ENCODE measurements at regions not wholly inside any gene's neighbourhood (a gene's known extent, or its start where the extent isn't known, plus 50 kb on each side); places are given as distances from the start of the nearest gene placed in this dataset.

- Histone ChIP-seq H3K4me1 (ENCODE audit: control insufficient read depth, extremely low read depth, insufficient read depth, low read length) (no peaks in the 10 kb centered on the region), H3K27me3 (ENCODE audit: control insufficient read depth in 2 of 2, insufficient read depth in 2 of 2, low read length in 2 of 2) (no peaks in the 10 kb centered on the region), H3K4me2 (ENCODE audit: insufficient read depth, low read length) (no peak overlapping the region), H3K9me3 (replicated peaks; ENCODE audit: control insufficient read depth, insufficient read depth, low read length) (peaks cover 4% of the 10 kb centered on the region), H3K27ac (ENCODE audit: insufficient read depth, low read depth, low read length) (no peak overlapping the region), H3K36me3 (ENCODE audit: control insufficient read depth in 2 of 2, extremely low read depth in 1 of 2, insufficient read depth in 2 of 2, low read length in 2 of 2) (no peaks in the 10 kb centered on the region), H3K4me3 (replicated peaks in 1 of 3; ENCODE audit: insufficient read depth in 1 of 3, low read depth in 1 of 3, low read length in 3 of 3) (no peak overlapping the region), H3K79me2 (ENCODE audit: control insufficient read depth, insufficient read depth, low read length) (no peaks in the 10 kb centered on the region), H3K9me1 (replicated peaks; ENCODE audit: control insufficient read depth, extremely low read depth, insufficient read depth, low read length) (no peaks in the 10 kb centered on the region), H4K20me1 (replicated peaks; ENCODE audit: control insufficient read depth, extremely low read depth, insufficient read depth, low read length) (no peaks in the 10 kb centered on the region), H2AFZ (ENCODE audit: low read depth, low read length) (no peak overlapping the region), H3K9ac (replicated peaks; ENCODE audit: extremely low read depth, insufficient read depth, low read length) (no peak overlapping the region)
- intact Hi-C loops (cut with micrococcal nuclease) = no loop called here
- BruUV-seq (replicated peaks) = no TSS peak
- POLR2A ChIA-PET = no interaction called here
- FAIRE-seq (no peak), DNase-seq (ENCODE audit: low read depth, low spot score) (no peak)
- no peak for TF ChIP-seq FOS (IDR thresholded peaks at IDR 0.05; ENCODE audit: borderline replicate concordance, insufficient read depth, low read length)
- TF ChIP-seq EZH2 (IDR thresholded peaks at IDR 0.05; ENCODE audit: borderline replicate concordance, low read depth, low read length, severe bottlenecking) = no peak
- TF ChIP-seq JUN (IDR thresholded peaks at IDR 0.05; ENCODE audit: borderline replicate concordance, insufficient read depth, insufficient read length, low read depth) = no peak
- TF ChIP-seq MYC (IDR thresholded peaks at IDR 0.05; ENCODE audit: low read depth, low read length) = no peak
- no peak for TF ChIP-seq POLR2A (IDR thresholded peaks at IDR 0.05; ENCODE audit: low read depth, low read length)
- TF ChIP-seq, protein P1, sequence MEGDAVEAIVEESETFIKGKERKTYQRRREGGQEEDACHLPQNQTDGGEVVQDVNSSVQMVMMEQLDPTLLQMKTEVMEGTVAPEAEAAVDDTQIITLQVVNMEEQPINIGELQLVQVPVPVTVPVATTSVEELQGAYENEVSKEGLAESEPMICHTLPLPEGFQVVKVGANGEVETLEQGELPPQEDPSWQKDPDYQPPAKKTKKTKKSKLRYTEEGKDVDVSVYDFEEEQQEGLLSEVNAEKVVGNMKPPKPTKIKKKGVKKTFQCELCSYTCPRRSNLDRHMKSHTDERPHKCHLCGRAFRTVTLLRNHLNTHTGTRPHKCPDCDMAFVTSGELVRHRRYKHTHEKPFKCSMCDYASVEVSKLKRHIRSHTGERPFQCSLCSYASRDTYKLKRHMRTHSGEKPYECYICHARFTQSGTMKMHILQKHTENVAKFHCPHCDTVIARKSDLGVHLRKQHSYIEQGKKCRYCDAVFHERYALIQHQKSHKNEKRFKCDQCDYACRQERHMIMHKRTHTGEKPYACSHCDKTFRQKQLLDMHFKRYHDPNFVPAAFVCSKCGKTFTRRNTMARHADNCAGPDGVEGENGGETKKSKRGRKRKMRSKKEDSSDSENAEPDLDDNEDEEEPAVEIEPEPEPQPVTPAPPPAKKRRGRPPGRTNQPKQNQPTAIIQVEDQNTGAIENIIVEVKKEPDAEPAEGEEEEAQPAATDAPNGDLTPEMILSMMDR (IDR thresholded peaks at IDR 0.05; ENCODE audit: extremely low read depth in 1 of 2, insufficient read depth in 1 of 2, low read depth in 1 of 2, low read length in 2 of 2) = no peak
- TF ChIP-seq POLR2AphosphoS5 (IDR thresholded peaks at IDR 0.05; ENCODE audit: insufficient read depth, low read depth, low read length) = no peak
- TF ChIP-seq MAX (IDR thresholded peaks at IDR 0.05; ENCODE audit: insufficient read depth, insufficient read length) = no peak
- TF ChIP-seq GATA2 (IDR thresholded peaks at IDR 0.05; ENCODE audit: insufficient read depth, insufficient read length, low read depth, low read length) = no peak
- CTCF ChIA-PET = no interaction called here
- dilution Hi-C loops (cut with MboI; ENCODE audit: extremely low pct_ligation_motif_present, low sequenced_read_pairs) = no loop called here
Observed at GRCh38 chr5:45162974-45163373, 354.2 kb downstream of the MRPS30 start.
